ENCODE measurements at regions not wholly inside any gene's neighbourhood (a gene's known extent, or its start where the extent isn't known, plus 50 kb on each side); places are given as distances from the start of the nearest gene placed in this dataset.

DNA sequence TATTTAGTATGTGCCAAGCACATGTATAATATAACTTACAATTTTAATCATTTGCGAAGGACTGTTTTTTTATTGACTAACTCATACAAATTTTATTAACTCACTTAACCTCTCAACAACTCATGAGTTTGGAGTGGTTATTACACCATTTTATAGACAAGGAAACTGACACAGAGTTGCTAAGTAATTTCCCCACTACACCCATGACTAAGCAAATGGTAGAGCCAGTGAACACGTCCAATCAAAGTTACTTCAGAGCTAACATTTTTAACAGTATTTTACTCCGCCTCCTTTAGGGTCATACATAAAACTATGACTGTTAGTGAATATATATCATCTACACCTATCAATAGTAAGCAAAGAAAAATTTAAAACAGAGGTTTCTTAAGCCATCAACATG is 556.7 kb upstream of the FSIP2 start (continued):
- TF ChIP-seq, protein P1, sequence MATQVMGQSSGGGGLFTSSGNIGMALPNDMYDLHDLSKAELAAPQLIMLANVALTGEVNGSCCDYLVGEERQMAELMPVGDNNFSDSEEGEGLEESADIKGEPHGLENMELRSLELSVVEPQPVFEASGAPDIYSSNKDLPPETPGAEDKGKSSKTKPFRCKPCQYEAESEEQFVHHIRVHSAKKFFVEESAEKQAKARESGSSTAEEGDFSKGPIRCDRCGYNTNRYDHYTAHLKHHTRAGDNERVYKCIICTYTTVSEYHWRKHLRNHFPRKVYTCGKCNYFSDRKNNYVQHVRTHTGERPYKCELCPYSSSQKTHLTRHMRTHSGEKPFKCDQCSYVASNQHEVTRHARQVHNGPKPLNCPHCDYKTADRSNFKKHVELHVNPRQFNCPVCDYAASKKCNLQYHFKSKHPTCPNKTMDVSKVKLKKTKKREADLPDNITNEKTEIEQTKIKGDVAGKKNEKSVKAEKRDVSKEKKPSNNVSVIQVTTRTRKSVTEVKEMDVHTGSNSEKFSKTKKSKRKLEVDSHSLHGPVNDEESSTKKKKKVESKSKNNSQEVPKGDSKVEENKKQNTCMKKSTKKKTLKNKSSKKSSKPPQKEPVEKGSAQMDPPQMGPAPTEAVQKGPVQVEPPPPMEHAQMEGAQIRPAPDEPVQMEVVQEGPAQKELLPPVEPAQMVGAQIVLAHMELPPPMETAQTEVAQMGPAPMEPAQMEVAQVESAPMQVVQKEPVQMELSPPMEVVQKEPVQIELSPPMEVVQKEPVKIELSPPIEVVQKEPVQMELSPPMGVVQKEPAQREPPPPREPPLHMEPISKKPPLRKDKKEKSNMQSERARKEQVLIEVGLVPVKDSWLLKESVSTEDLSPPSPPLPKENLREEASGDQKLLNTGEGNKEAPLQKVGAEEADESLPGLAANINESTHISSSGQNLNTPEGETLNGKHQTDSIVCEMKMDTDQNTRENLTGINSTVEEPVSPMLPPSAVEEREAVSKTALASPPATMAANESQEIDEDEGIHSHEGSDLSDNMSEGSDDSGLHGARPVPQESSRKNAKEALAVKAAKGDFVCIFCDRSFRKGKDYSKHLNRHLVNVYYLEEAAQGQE (IDR thresholded peaks at IDR 0.05; ENCODE audit: low read depth, low read length): no peak
- TF ChIP-seq, protein P2, sequence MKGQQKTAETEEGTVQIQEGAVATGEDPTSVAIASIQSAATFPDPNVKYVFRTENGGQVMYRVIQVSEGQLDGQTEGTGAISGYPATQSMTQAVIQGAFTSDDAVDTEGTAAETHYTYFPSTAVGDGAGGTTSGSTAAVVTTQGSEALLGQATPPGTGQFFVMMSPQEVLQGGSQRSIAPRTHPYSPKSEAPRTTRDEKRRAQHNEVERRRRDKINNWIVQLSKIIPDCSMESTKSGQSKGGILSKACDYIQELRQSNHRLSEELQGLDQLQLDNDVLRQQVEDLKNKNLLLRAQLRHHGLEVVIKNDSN (IDR thresholded peaks at IDR 0.05; ENCODE audit: borderline replicate concordance, low read depth): no peak
- no peak for TF ChIP-seq MEF2A (IDR thresholded peaks at IDR 0.05; ENCODE audit: borderline replicate concordance, low read depth)
- no peak for TF ChIP-seq NFIC (IDR thresholded peaks at IDR 0.05; ENCODE audit: borderline replicate concordance)
- no peak for TF ChIP-seq SMC3 (IDR thresholded peaks at IDR 0.05; ENCODE audit: low read depth, low read length)
- no peak for TF ChIP-seq RCOR1 (IDR thresholded peaks at IDR 0.05; ENCODE audit: low read length)
- TF ChIP-seq CHD2 (IDR thresholded peaks at IDR 0.05; ENCODE audit: low read length, partially characterized antibody): no peak

DNA sequence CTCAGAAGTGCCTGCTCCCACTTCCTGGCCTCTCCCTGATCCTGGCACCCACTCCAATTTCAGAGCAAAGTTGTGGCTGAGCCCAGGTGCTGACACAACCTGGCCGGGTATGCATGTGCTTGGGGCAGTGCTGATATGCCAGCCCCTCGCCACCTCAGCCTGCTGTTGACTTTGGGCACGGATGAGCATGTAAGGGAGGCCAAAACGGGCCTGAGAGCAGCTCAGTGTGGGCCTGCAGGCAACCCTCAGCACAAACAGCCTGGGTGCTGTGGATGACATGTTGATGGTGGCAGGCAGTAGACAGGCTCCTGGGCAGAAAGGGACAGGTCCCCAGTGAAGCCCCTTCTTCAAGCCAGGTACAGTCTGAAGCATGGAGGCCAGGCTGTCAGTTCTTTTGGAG is 553.6 kb upstream of the FSIP2 start:
- no peaks in the 10 kb centered on the region for H3K9me3 ChIP-seq
- no peak overlapping the region for H3K4me3 ChIP-seq (ENCODE audit: low read depth in 2 of 2, low read length in 1 of 2)
- H3K9me2 ChIP-seq: no peaks in the 10 kb centered on the region
- CTCF ChIA-PET: no interaction called here
- no peak overlapping the region for H3K4me2 ChIP-seq
- no peak for TF ChIP-seq FOXJ3 (CRISPR knock-in tag; IDR thresholded peaks at IDR 0.05)
- TF ChIP-seq FOXM1 (IDR thresholded peaks at IDR 0.05; ENCODE audit: low read depth): no peak
- TF ChIP-seq, protein P3, sequence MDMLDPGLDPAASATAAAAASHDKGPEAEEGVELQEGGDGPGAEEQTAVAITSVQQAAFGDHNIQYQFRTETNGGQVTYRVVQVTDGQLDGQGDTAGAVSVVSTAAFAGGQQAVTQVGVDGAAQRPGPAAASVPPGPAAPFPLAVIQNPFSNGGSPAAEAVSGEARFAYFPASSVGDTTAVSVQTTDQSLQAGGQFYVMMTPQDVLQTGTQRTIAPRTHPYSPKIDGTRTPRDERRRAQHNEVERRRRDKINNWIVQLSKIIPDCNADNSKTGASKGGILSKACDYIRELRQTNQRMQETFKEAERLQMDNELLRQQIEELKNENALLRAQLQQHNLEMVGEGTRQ (IDR thresholded peaks at IDR 0.05; ENCODE audit: borderline replicate concordance, low read depth, low read length): no peak
- TF ChIP-seq, protein P4, sequence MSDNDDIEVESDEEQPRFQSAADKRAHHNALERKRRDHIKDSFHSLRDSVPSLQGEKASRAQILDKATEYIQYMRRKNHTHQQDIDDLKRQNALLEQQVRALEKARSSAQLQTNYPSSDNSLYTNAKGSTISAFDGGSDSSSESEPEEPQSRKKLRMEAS (IDR thresholded peaks at IDR 0.05; ENCODE audit: low read depth): no peak
- TF ChIP-seq GABPA (IDR thresholded peaks at IDR 0.05; ENCODE audit: low read depth): no peak
- no peak for TF ChIP-seq RCOR1 (IDR thresholded peaks at IDR 0.05; ENCODE audit: low read length)
- TF ChIP-seq GATA2 (CRISPR knock-in tag; IDR thresholded peaks at IDR 0.05): no peak
- no peak for TF ChIP-seq EP300 (IDR thresholded peaks at IDR 0.05; ENCODE audit: borderline replicate concordance in 1 of 2, low read depth in 1 of 2, low read length in 1 of 2)
- TF ChIP-seq, protein P5, sequence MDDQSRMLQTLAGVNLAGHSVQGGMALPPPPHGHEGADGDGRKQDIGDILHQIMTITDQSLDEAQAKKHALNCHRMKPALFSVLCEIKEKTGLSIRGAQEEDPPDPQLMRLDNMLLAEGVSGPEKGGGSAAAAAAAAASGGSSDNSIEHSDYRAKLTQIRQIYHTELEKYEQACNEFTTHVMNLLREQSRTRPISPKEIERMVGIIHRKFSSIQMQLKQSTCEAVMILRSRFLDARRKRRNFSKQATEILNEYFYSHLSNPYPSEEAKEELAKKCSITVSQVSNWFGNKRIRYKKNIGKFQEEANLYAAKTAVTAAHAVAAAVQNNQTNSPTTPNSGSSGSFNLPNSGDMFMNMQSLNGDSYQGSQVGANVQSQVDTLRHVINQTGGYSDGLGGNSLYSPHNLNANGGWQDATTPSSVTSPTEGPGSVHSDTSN (IDR thresholded peaks at IDR 0.05): no peak
- TF ChIP-seq SMC3 (IDR thresholded peaks at IDR 0.05; ENCODE audit: low read depth, low read length): no peak
- TF ChIP-seq, protein P6, sequence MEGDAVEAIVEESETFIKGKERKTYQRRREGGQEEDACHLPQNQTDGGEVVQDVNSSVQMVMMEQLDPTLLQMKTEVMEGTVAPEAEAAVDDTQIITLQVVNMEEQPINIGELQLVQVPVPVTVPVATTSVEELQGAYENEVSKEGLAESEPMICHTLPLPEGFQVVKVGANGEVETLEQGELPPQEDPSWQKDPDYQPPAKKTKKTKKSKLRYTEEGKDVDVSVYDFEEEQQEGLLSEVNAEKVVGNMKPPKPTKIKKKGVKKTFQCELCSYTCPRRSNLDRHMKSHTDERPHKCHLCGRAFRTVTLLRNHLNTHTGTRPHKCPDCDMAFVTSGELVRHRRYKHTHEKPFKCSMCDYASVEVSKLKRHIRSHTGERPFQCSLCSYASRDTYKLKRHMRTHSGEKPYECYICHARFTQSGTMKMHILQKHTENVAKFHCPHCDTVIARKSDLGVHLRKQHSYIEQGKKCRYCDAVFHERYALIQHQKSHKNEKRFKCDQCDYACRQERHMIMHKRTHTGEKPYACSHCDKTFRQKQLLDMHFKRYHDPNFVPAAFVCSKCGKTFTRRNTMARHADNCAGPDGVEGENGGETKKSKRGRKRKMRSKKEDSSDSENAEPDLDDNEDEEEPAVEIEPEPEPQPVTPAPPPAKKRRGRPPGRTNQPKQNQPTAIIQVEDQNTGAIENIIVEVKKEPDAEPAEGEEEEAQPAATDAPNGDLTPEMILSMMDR (IDR thresholded peaks at IDR 0.05): no peak
- no peak for TF ChIP-seq RAD21 (IDR thresholded peaks at IDR 0.05; ENCODE audit: low read length)
- no peaks in the 10 kb centered on the region for H3F3A ChIP-seq (replicated peaks; ENCODE audit: insufficient read depth)
- H4K20me1 ChIP-seq (ENCODE audit: insufficient read depth): no peaks in the 10 kb centered on the region
- no peak overlapping the region for H3K27ac ChIP-seq (ENCODE audit: low read depth in 2 of 2, low read length in 1 of 2)
- POLR2A ChIA-PET: no interaction called here
- WGBS (ENCODE audit: low lambda C conversion rate): 20% methylated on average over 3 of the region's 4 CpGs
- H3K79me2 ChIP-seq (ENCODE audit: insufficient read depth): no peaks in the 10 kb centered on the region
- H2AFZ ChIP-seq (ENCODE audit: low read depth): no peak overlapping the region
- no peak for DNase-seq
- no peaks in the 10 kb centered on the region for H3K36me3 ChIP-seq (replicated peaks in 1 of 2; ENCODE audit: control insufficient read depth in 1 of 2, insufficient read depth in 2 of 2, low read length in 1 of 2)
- no peaks in the 10 kb centered on the region for H3K4me1 ChIP-seq (ENCODE audit: control insufficient read depth in 1 of 2, insufficient read depth in 2 of 2, low read depth in 1 of 2, low read length in 1 of 2)
- H3K9ac ChIP-seq: no peak overlapping the region
- no peaks in the 10 kb centered on the region for H3K27me3 ChIP-seq (ENCODE audit: insufficient read depth)
